GM13977 (cell line): ENCODE measurements at regions not wholly inside any gene's neighbourhood (a gene's known extent, or its start where the extent isn't known, plus 50 kb on each side); places are given as distances from the start of the nearest gene placed in this dataset.
A peak's percentile ranks its signal among the peaks of the same experiment; 100 is the strongest.

Source experiments
- DNase-seq: peaks from one replicate; pipeline ENCODE4 v3.0.0; 2012; ENCODE audit warnings: low spot score
- in situ Hi-C: fragments of 300-500 bp; cut with MboI; formaldehyde crosslinking; loops from one replicate; pipeline ENCODE4 v1.12.0; 2022; ENCODE audit warnings: low sequenced_read_pairs, low pct_unique_long_range_greater_than_20kb, mixed read lengths, inconsistent platforms; ENCODE audit not compliant: unreplicated experiment
- TF ChIP-seq, protein P1 (sequence below): IDR thresholded peaks from 2 replicates; pipeline ENCODE4 v1.5.1; 2012; ENCODE audit warnings: mild to moderate bottlenecking, control low read depth; ENCODE audit not compliant: insufficient read depth; ENCODE audit errors: extremely low read depth, missing control alignments

DNA sequence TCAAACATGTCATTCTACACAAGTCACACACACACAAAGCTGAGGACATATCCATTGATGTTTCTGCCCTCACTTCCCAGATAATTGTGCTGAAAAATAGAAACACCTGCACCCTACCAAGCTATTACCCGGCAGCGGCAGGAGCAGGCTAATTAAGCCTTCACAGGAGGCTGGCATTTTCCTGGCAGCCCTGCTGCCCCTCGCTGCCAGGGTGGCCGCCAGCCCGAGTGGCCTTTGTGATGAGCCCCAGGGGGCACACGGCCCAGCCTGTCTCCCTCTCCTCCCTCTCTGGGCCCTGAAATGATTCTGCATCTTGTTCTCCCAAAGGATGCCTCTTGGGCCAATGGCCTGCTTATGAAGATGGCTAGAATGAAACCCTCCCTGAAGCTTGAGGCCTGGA is 76.2 kb upstream of the TP53I11 start:
- DNase-seq: no peak
- in situ Hi-C loops: no loop called here
- TF ChIP-seq, protein P1, sequence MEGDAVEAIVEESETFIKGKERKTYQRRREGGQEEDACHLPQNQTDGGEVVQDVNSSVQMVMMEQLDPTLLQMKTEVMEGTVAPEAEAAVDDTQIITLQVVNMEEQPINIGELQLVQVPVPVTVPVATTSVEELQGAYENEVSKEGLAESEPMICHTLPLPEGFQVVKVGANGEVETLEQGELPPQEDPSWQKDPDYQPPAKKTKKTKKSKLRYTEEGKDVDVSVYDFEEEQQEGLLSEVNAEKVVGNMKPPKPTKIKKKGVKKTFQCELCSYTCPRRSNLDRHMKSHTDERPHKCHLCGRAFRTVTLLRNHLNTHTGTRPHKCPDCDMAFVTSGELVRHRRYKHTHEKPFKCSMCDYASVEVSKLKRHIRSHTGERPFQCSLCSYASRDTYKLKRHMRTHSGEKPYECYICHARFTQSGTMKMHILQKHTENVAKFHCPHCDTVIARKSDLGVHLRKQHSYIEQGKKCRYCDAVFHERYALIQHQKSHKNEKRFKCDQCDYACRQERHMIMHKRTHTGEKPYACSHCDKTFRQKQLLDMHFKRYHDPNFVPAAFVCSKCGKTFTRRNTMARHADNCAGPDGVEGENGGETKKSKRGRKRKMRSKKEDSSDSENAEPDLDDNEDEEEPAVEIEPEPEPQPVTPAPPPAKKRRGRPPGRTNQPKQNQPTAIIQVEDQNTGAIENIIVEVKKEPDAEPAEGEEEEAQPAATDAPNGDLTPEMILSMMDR: no peak

DNA sequence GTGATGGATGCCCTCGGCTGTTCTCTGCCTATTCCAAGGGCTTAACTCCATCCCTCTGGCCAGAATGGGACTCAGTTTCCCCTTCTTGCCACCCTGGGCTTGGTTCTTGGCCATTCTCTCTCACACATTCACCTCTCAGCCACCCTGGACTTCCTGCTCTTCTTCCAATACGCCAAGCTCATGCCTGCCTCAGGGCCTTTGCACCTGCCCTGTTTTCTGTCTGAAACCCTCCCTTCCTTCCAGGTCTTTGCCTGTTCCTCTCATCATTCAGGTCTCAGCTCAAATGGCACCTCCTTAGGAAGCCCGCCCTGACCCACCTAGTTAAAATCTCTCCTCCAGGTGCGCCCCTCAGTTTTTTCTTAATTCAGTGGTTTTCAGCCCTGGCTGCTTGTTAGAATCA is 76.6 kb upstream of the TP53I11 start:
- TF ChIP-seq, protein P1: no peak
- no peak for DNase-seq
- in situ Hi-C loops: no loop called here

DNA sequence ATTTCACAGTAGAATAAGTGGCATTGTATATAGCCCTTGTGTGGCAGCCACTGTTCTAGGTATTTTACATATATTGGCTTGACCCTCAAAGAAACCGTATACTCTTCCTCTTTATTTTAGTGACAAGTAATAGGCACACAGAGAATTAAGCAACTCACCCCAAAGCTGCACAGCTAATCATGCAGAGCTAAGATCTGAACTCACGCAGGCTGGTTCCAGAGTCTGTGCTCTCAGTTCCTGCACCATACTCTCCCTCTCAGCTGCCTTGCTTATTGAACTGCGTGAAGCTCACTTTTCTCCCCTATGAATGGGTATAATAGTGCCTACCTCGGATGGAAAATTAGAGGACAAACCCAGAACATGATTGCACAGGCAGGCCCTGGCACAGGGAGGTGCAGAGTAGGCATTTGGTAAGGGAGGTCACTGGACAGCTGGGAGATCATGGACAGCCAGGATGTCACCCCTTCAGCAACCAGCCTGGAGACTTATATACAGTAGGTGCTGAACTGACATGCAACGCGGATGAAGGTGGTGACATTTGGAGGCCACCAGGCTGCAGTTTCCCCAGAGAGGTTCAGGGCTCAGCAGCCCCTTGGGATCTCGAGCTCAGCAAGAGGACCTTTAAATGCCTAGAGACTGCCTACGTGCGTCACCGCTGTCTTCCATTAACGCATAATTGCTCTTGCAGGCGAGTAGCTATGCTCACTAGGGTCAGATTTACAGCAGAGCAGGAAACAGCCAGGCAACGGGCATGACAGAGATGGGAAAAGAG is 78.4 kb upstream of the TP53I11 start:
- TF ChIP-seq, protein P1: no peak
- DNase-seq: no peak
- in situ Hi-C loops: no loop called here

DNA sequence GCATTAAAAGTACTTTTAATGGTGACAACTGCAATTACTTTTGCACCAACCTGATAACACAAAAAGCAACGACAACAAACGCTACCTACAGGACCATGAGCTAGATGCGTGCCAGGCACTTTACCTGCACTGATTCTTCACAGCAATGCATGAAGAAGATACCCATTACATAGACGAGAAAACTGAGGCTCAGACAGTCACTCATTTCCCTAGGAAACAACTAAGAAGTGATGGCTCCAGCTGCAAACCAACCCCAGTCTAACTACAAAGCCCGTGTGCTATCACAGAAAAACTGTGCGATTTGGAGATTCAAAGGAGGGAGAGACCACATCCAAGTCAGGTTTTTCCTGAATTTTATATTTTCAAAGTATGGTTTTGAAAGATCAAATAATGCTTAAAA is 80.1 kb upstream of the TP53I11 start:
- in situ Hi-C loops: no loop called here
- TF ChIP-seq, protein P1: no peak
- DNase-seq: no peak

DNA sequence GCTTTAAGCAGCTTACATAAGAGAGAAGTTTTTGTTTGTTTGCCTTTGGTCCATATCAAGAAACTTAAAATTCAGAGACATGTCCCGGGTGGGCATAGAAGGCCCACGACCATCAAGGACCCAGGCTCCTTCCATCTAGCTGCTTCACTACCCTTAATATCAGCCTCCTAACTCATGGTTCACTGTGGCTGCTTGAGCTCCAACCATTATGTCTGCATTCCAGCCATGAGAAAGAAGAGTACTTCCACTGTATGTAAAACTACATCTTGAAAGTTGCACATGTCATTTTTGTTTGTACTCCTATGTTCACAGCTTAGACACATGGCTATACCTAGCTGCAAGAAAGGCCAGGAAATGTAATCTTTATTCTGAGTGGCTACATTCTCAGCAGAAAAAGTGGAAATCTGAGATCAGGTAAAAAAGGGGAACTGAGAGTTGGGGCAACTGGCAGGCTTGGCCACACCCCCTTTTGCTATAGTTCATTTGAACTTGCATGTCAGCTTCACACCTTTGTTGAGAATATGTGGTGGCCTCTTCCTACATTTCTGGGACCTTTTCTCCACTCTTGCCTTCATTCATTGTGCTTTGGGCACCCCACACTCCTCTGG is 81.3 kb upstream of the TP53I11 start:
- peak; percentile 67 for DNase-seq
- TF ChIP-seq, protein P1: no peak
- in situ Hi-C loops: no loop called here

DNA sequence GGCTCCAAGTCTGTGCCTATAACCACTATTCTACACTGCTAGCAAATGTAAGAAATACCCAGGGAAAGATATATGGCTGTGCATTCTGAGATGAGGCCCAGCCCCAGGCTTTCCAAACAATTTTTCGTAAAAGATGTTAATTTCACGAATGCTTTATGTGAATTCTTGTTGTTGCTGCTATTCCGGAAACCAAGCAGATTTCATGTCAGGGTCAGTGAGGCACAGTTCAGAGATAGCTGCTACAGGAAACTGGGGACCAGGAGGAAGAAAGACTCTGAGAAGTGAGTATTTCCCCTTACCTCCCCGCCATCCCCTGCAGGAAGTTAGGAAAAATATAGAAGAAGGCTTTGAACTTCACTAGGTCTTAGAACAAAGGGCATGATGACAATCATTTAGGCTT is 84.7 kb upstream of the TP53I11 start:
- no peak for DNase-seq
- in situ Hi-C loops: no loop called here
- TF ChIP-seq, protein P1: no peak
